ENCODE measurements at regions not wholly inside any gene's neighbourhood (a gene's known extent, or its start where the extent isn't known, plus 50 kb on each side); places are given as distances from the start of the nearest gene placed in this dataset.

DNA sequence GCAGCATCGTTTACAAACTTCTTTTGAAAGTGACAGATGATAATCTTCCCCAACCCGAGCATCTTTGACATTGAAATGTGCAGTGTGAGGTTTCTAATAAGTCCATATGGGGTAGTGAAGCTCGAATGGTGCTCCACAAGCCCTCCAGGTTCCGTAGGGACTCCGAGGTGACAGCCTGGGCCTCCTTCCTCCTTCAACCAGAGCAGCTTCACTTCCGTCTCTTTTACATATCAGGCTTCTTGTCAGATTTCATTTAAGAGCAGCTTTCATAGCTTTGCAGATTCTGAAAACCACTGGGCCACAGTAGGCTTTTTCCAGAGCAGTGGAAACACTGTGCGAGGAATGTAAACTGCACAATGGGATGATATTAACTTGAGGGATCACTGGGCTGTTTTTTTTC, 103.6 kb upstream of the CPM start:
- WGBS, 2 donors, result 79 to 82% methylated on average over 7 of the region's 7 CpGs
- Histone ChIP-seq H3K9me3 (no peaks in the 10 kb centered on the region), H3K4me1 (peaks cover 0 to 5% (median 0%) of the 10 kb centered on the region in 3 donors), H3K4me3 (no peak overlapping the region), H3K27ac (no peak overlapping the region), H3K27me3 (no peaks in the 10 kb centered on the region), H3K36me3 (no peaks in the 10 kb centered on the region)
- TF ChIP-seq, protein P1, sequence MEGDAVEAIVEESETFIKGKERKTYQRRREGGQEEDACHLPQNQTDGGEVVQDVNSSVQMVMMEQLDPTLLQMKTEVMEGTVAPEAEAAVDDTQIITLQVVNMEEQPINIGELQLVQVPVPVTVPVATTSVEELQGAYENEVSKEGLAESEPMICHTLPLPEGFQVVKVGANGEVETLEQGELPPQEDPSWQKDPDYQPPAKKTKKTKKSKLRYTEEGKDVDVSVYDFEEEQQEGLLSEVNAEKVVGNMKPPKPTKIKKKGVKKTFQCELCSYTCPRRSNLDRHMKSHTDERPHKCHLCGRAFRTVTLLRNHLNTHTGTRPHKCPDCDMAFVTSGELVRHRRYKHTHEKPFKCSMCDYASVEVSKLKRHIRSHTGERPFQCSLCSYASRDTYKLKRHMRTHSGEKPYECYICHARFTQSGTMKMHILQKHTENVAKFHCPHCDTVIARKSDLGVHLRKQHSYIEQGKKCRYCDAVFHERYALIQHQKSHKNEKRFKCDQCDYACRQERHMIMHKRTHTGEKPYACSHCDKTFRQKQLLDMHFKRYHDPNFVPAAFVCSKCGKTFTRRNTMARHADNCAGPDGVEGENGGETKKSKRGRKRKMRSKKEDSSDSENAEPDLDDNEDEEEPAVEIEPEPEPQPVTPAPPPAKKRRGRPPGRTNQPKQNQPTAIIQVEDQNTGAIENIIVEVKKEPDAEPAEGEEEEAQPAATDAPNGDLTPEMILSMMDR (IDR thresholded peaks at IDR 0.05), result no peak
- no peak for ATAC-seq
- no peak for FAIRE-seq
- intact Hi-C loops (cut with DNase I), result no loop called here
- no peak for DNase-seq

DNA sequence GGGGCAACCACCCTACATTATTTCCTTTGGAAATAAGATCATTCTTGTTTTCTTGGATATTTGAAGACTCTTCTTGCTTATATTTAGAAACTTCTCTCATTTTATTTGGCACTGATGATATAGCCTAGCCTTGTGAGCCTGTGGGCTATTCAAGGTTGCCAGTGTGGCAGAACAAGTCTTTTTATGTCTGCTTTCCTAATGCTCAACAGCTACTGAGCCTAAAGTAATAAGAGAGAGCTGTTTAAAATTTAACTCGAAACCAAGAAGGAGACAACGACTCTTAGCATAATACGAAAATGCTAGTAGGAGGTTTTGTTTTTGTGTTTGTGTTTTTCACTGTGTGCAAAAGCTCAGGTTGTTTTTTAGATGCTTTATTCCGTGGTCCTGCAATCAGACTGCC, 104.0 kb upstream of the CPM start:
- H3K27ac ChIP-seq, result peak overlapping the region in 1 of 4 donors; percentile 8
- WGBS, 2 donors, result 37 to 39% methylated on average over 4 of the region's 4 CpGs
- DNase-seq, result no peak

DNA sequence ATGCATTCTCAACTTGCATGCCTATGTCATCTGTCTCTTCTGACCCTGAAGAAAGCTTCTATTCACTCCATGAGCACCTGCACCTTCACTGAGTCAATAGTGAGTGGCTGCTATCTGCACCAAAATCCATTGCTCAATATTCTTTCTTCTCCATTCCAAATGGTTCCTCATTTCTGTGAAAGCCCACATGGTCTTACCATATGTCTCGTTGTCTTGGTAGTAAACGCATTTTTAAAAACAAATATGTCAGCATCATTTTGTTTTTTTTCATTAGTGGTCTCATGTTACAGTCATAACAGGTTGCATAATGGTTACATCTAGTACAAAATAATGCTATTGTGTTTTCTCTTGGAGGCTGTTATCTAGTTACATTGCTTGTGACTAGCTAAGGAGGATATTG, 106.9 kb upstream of the CPM start:
- no peaks in the 10 kb centered on the region for H3K9me3 ChIP-seq
- H3K4me3 ChIP-seq, result no peak overlapping the region
- DNase-seq, result no peak
- no peaks in the 10 kb centered on the region for H3K36me3 ChIP-seq
- peaks cover 0 to 5% (median 0%) of the 10 kb centered on the region in 3 donors for H3K4me1 ChIP-seq
- intact Hi-C loops (cut with DNase I), result no loop called here
- WGBS, 2 donors, result 73% methylated on average over 2 of the region's 2 CpGs
- TF ChIP-seq, protein P1 (IDR thresholded peaks at IDR 0.05), result no peak
- FAIRE-seq, result no peak
- no peak overlapping the region for H3K27ac ChIP-seq
- peak in 2 of 4 donors; percentile 34 to 63 for ATAC-seq
- H3K27me3 ChIP-seq, result no peaks in the 10 kb centered on the region

More for the DNA sequence above, 104.0 kb upstream of the CPM start:
- TF ChIP-seq, protein P1 (IDR thresholded peaks at IDR 0.05), result no peak
- Histone ChIP-seq H3K4me3 (no peak overlapping the region), H3K9me3 (no peaks in the 10 kb centered on the region), H3K4me1 (peaks cover 0 to 5% (median 0%) of the 10 kb centered on the region in 3 donors), H3K27me3 (no peaks in the 10 kb centered on the region), H3K36me3 (no peaks in the 10 kb centered on the region)
- ATAC-seq (peak in 3 of 4 donors; percentile 37 to 78 (median 42)), FAIRE-seq (no peak)
- intact Hi-C loops (cut with DNase I), result no loop called here

DNA sequence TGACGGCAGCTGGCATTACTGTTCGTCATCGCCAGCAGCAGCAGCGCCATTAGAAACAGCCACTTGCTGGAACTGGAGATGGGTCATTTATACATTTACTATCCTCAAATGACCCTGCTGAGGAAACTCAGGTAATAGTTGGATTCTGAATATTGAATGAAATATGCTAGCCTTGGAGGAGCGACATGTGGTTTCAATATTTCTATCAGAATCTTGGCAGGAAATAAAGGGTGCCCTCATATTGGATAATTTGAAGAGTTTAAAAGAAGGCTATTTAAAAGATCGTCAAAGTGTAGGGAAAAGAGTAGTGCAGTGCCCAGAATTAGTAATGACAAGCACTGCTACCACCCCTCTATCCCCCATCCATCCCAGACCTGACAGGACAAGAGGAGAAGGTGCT, 109.6 kb upstream of the CPM start:
- Histone ChIP-seq H3K9me3 (no peaks in the 10 kb centered on the region), H3K4me1 (no peaks in the 10 kb centered on the region), H3K27me3 (no peaks in the 10 kb centered on the region), H3K27ac (no peak overlapping the region), H3K36me3 (no peaks in the 10 kb centered on the region), H3K4me3 (no peak overlapping the region)
- FAIRE-seq (no peak), DNase-seq (no peak), ATAC-seq (no peak)
- WGBS, 2 donors, result 94 to 98% methylated on average over 6 of the region's 6 CpGs
- intact Hi-C loops (cut with DNase I), result no loop called here
- TF ChIP-seq, protein P1 (IDR thresholded peaks at IDR 0.05), result no peak

DNA sequence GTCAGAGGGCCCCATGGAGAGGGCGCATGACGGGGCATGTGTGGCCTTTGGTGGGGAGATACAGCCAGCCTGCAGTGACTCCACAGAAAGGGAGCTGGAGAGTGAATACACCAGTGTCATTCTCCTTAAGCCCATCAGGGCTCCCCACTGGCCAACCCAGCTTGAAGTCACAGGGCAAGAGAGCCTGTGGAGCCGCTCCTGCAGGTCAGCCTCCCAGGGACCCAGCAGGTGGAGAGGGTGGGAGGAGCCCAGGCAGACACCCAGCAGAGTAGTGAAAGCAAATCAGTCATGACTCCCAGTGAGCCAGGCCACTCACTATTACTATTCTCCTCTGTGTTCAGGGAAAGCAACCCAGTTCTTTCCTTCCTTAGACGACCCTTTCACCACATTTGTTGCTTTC, 110.0 kb upstream of the CPM start:
- no peak overlapping the region for H3K27ac ChIP-seq
- no peaks in the 10 kb centered on the region for H3K4me1 ChIP-seq
- H3K9me3 ChIP-seq, result no peaks in the 10 kb centered on the region
- intact Hi-C loops (cut with DNase I), result no loop called here
- H3K4me3 ChIP-seq, result no peak overlapping the region
- ATAC-seq (peak in 3 of 4 donors; percentile 58 to 79 (median 71)), DNase-seq (peak in 2 of 6 donors; percentile 23 to 27), FAIRE-seq (no peak)
- TF ChIP-seq, protein P1 (IDR thresholded peaks at IDR 0.05), result no peak
- WGBS, 2 donors, result 74 to 78% methylated on average over 4 of the region's 4 CpGs
- no peaks in the 10 kb centered on the region for H3K27me3 ChIP-seq
- H3K36me3 ChIP-seq, result no peaks in the 10 kb centered on the region

Data from pancreas (tissue), 10 donors.